GM23338 (cell line): ENCODE measurements at regions not wholly inside any gene's neighbourhood (a gene's known extent, or its start where the extent isn't known, plus 50 kb on each side); places are given as distances from the start of the nearest gene placed in this dataset.

ENCODE experiments used
- ATAC-seq: fragments of 200-7000 bp; cut with Tn5 transposase; 3 replicates; pipeline ENCODE4 v1.9.1; 2020
- DNase-seq: peaks from one replicate; pipeline ENCODE4 v3.0.0-alpha.2; 2015; ENCODE audit warnings: low spot score
- H2AFZ ChIP-seq: fragments of 200-600 bp; sonication (generic); 2 replicates; pipeline ENCODE4 v1.8.0; 2016; ENCODE audit warnings: antibody characterized with exemption, mild to moderate bottlenecking, moderate library complexity
- H3F3A ChIP-seq: fragments of 200-600 bp; sonication (generic); replicated peaks from 2 replicates; pipeline ENCODE4 v1.8.0; 2017; ENCODE audit warnings: antibody characterized with exemption, mixed run types, low read depth
- H3K27ac ChIP-seq: fragments of 200-600 bp; sonication (generic); 2 replicates; pipeline ENCODE4 v1.6.1; 2016; ENCODE audit warnings: low read depth
- H3K27me3 ChIP-seq: fragments of 200-600 bp; sonication (generic); 2 replicates; pipeline ENCODE4 v1.8.0; 2016; ENCODE audit warnings: mild to moderate bottlenecking, mixed run types, moderate library complexity; ENCODE audit not compliant: insufficient read depth
- H3K36me3 ChIP-seq: fragments of 200-600 bp; sonication (generic); 2 replicates; pipeline ENCODE4 v1.8.0; 2016; ENCODE audit warnings: mild to moderate bottlenecking; ENCODE audit not compliant: insufficient read depth
- H3K4me1 ChIP-seq: fragments of 200-600 bp; sonication (generic); 2 replicates; pipeline ENCODE4 v1.8.0; 2016; ENCODE audit warnings: mild to moderate bottlenecking, moderate library complexity; ENCODE audit not compliant: insufficient read depth
- H3K4me2 ChIP-seq: fragments of 200-600 bp; sonication (generic); 2 replicates; pipeline ENCODE4 v1.7.1; 2017; ENCODE audit warnings: mixed run types
- H3K4me3 ChIP-seq: fragments of 200-600 bp; sonication (generic); 2 replicates; pipeline ENCODE4 v1.6.1; 2016; ENCODE audit warnings: mixed run types
- H3K79me2 ChIP-seq: fragments of 200-600 bp; sonication (generic); replicated peaks from 2 replicates; pipeline ENCODE4 v1.8.0; 2017; ENCODE audit warnings: mild to moderate bottlenecking; ENCODE audit not compliant: insufficient read depth
- H3K9me2 ChIP-seq: fragments of 200-600 bp; sonication (generic); 2 replicates; pipeline ENCODE4 v1.8.0; 2017; ENCODE audit not compliant: insufficient read depth
- H4K20me1 ChIP-seq: fragments of 200-600 bp; sonication (generic); replicated peaks from 2 replicates; pipeline ENCODE4 v1.8.0; 2017; ENCODE audit warnings: mild to moderate bottlenecking; ENCODE audit not compliant: insufficient read depth
- H3K27ac Mint-ChIP-seq: 2 replicates; pipeline ENCODE4 v1.8.0; 2020; ENCODE audit warnings: inconsistent platforms, mild to moderate bottlenecking, moderate library complexity, mixed read lengths
- H3K27me3 Mint-ChIP-seq: 3 replicates; pipeline ENCODE4 v1.8.0; 2022; ENCODE audit warnings: low read depth, mild to moderate bottlenecking, moderate library complexity, mixed read lengths, inconsistent platforms; ENCODE audit not compliant: insufficient read depth, poor library complexity
- H3K36me3 Mint-ChIP-seq: 3 replicates; pipeline ENCODE4 v1.8.0; 2021; ENCODE audit warnings: low read depth, mild to moderate bottlenecking, inconsistent platforms, moderate library complexity, mixed read lengths
- H3K4me1 Mint-ChIP-seq: 3 replicates; pipeline ENCODE4 v1.8.0; 2020; ENCODE audit warnings: mild to moderate bottlenecking, inconsistent platforms, mixed read lengths
- H3K4me3 Mint-ChIP-seq: 3 replicates; pipeline ENCODE4 v1.8.0; 2021; ENCODE audit warnings: moderate library complexity, mild to moderate bottlenecking, inconsistent platforms, mixed read lengths
- H3K9me3 Mint-ChIP-seq: 3 replicates; pipeline ENCODE4 v1.8.0; 2020; ENCODE audit warnings: moderate library complexity, mild to moderate bottlenecking, inconsistent platforms, mixed read lengths
- CREB1 ChIP-seq: fragments of 250-450 bp; sonication (Bioruptor Pico); IDR thresholded peaks from 2 replicates; pipeline ENCODE4 v1.5.0; 2020; ENCODE audit warnings: low read depth, mild to moderate bottlenecking, moderate library complexity
- CTCF ChIP-seq, 2 experiments: fragments of 200-600 bp in 1 of 2; sonication (generic) in 1 of 2; conservative IDR thresholded peaks; 2 replicates each; pipeline versions ENCODE4 v1.5.1 to v1.6.1; 2016 to 2017; ENCODE audit warnings: antibody characterized with exemption in 2 of 2, low read depth in 2 of 2, mild to moderate bottlenecking in 2 of 2, moderate library complexity in 1 of 2
- ETS1 ChIP-seq: IDR thresholded peaks from 2 replicates; pipeline ENCODE4 v1.6.1; 2016; ENCODE audit warnings: antibody characterized with exemption
- EZH2 ChIP-seq: fragments of 200-600 bp; sonication (generic); IDR thresholded peaks from one replicate; pipeline ENCODE4 v1.8.0; 2017; ENCODE audit warnings: antibody characterized with exemption, mild to moderate bottlenecking, low read depth; ENCODE audit not compliant: unreplicated experiment
- EZH2phosphoT487 ChIP-seq: fragments of 200-600 bp; sonication (generic); IDR thresholded peaks from one replicate; pipeline ENCODE4 v1.8.1; 2018; ENCODE audit warnings: antibody characterized with exemption; ENCODE audit not compliant: unreplicated experiment
- JUNB ChIP-seq: IDR thresholded peaks from one replicate; pipeline ENCODE4 v1.6.1; 2016; ENCODE audit warnings: antibody characterized with exemption; ENCODE audit not compliant: unreplicated experiment
- NANOG ChIP-seq: IDR thresholded peaks from 2 replicates; pipeline ENCODE4 v1.6.1; 2016; ENCODE audit warnings: antibody characterized with exemption, borderline replicate concordance
- POLR2AphosphoS5 ChIP-seq: IDR thresholded peaks from 2 replicates; pipeline ENCODE4 v1.6.1; 2016; ENCODE audit warnings: antibody characterized with exemption, low read depth
- REST ChIP-seq: IDR thresholded peaks from one replicate; pipeline ENCODE4 v1.6.1; 2018; ENCODE audit warnings: antibody characterized with exemption; ENCODE audit not compliant: unreplicated experiment
- STAT1 ChIP-seq: IDR thresholded peaks from one replicate; pipeline ENCODE4 v1.6.1; 2016; ENCODE audit warnings: antibody characterized with exemption; ENCODE audit not compliant: unreplicated experiment
- ZNF114 ChIP-seq: fragments of 250-450 bp; sonication (Bioruptor Pico); IDR thresholded peaks from 2 replicates; pipeline ENCODE4 v1.5.0; 2020; ENCODE audit warnings: mild to moderate bottlenecking, moderate library complexity
- ZNF331 ChIP-seq: fragments of 250-450 bp; sonication (Bioruptor Pico); IDR thresholded peaks from 2 replicates; pipeline ENCODE4 v1.5.0; 2020; ENCODE audit warnings: low read depth, mild to moderate bottlenecking, moderate library complexity
- ZNF462 ChIP-seq: fragments of 250-450 bp; sonication (Bioruptor Pico); IDR thresholded peaks from 2 replicates; pipeline ENCODE4 v1.5.0; 2020; ENCODE audit warnings: mild to moderate bottlenecking, moderate library complexity

- ATAC-seq = no peak
- no peaks in the 10 kb centered on the region for H3K27me3 ChIP-seq
- no peaks in the 10 kb centered on the region for H3K27me3 Mint-ChIP-seq
Observed at GRCh38 chr9:17856995-17857394, 278.1 kb downstream of the SH3GL2 start.

More at GRCh38 chr9:17856995-17857394, 278.1 kb downstream of the SH3GL2 start:
- no peaks in the 10 kb centered on the region for H3F3A ChIP-seq
- TF ChIP-seq EZH2 (no peak), CTCF (conservative IDR thresholded peaks at IDR 0.05; ENCODE audit: low read depth in 2 of 2) (no peak), POLR2AphosphoS5 (no peak), ZNF462 (CRISPR knock-in tag) (no peak), CREB1 (CRISPR knock-in tag) (no peak), JUNB (no peak), ZNF114 (CRISPR knock-in tag) (no peak), REST (no peak), STAT1 (no peak), ETS1 (no peak), EZH2phosphoT487 (no peak), NANOG (no peak), ZNF331 (CRISPR knock-in tag) (no peak)
- peaks cover 6% of the 10 kb centered on the region; the same call in 1 of the 2 replicates for H3K9me2 ChIP-seq
- Mint-ChIP-seq H3K27ac (no peak overlapping the region), H3K36me3 (no peaks in the 10 kb centered on the region), H3K9me3 (no peaks in the 10 kb centered on the region), H3K4me3 (no peak overlapping the region), H3K4me1 (peaks cover 4% of the 10 kb centered on the region; the same call in 1 of the 3 replicates)
- H2AFZ ChIP-seq = no peak overlapping the region; the same call in 1 of the 2 replicates
- H3K4me3 ChIP-seq = no peak overlapping the region
- no peaks in the 10 kb centered on the region for H3K36me3 ChIP-seq
- no peaks in the 10 kb centered on the region for H3K4me1 ChIP-seq
- no peak overlapping the region for H3K27ac ChIP-seq
- no peak overlapping the region for H3K4me2 ChIP-seq
- no peak for DNase-seq
- no peaks in the 10 kb centered on the region for H4K20me1 ChIP-seq
- no peaks in the 10 kb centered on the region for H3K79me2 ChIP-seq
